Posterior cingulate gyrus (tissue), 11 donors: ENCODE measurements at regions not wholly inside any gene's neighbourhood (a gene's known extent, or its start where the extent isn't known, plus 50 kb on each side); places are given as distances from the start of the nearest gene placed in this dataset.

Source experiments
- DNase-seq, 10 donors: peaks; one replicate each; pipeline versions ENCODE4 v3.0.0 to v3.0.0-alpha.2; 2020 to 2021; ENCODE audit warnings: mixed read lengths in 3 of 10
- intact Hi-C: fragments of 100-400 bp; cut with DNase I; formaldehyde crosslinking; loops from one replicate; pipeline ENCODE4 v1.15.1; 2023

DNA sequence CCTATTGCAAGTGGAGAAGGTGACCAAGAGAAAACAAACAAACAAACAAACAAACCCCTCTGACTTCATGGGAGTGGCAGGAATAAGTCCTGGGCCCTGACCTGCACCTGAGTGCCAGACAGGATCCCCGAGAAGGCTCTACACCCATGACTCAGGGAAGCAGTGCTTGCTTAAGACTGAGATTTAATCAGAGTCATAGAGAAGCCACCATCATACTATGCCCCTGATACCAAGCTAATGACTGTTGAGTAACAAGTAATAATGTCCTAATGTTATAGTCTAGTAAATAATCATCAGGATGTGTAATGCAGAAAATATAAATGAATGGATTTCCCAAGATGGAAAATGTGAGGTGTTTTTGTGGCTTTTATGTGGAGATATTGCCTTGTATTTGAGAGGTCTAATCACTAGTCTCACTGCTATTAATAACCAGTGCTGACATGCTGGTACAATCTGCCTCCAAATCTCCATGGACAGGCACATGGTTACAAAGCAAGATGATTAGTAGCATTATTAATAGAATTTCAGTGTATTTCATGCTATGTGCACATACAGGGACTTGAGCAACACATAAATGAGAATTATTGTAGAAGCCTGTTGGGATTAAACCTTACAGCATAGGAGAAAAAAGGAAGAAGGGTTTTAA lies 1290.9 kb downstream of the MRPL39 start:
- DNase-seq, result no peak

DNA sequence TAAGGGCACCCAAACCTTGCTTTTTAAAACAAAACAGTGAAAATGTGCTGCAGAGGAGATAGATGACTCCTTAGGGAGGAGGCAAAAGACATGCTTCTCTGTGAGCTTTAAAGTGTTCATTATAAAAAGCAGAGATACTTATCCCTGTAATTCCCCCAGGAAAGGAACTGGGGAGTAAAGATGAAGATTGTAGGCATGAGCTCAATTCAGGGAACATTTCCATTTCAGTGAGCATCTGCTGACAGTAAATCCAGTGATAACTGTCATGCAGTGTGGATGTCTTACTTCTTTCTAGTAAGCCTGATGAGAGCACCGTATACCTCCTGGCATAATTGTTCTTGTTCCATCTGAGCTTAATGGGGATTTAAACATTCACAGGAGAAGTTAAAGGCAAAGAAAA lies 1296.5 kb downstream of the MRPL39 start:
- intact Hi-C loops, result no loop called here
- DNase-seq, result no peak

More for the DNA sequence above, 1290.9 kb downstream of the MRPL39 start:
- intact Hi-C loops, result no loop called here

DNA sequence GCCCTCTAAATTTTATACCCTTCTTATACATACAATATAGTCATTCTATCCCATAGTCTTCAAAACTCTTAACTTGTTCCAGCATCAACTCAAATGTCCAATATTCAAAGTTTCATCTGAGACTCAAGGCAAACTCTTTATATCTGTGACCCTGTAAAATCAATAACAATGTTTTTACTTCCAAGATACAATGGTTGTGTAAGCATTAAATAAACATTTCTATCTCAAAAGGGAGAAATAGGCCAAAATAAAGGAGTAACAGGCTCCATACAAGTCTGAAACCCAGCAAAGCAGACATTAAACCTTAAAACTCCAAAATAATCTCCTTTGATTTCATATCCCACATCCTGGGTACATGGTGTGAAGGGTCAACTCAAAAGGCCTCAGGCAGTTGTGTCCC lies 1299.1 kb downstream of the MRPL39 start:
- intact Hi-C loops, result no loop called here
- DNase-seq, result no peak

DNA sequence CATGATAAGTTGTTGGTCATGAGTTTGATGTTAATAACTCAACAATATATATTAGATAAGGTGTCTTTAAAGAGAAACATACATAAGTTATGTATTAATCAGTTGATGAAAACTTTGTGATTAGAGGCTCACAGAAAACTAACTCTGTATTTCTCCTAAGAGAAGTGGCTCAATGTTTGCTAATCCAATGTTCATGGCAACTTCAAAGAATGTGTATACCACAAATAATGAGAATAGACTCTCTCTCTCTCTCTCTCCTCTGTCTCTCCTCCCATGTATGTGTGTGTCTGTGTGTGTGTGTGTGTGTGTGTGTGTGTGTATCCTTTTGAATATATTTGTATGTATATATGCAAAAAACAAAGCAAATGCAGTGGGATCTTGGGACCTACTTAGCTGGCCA lies 1304.9 kb downstream of the MRPL39 start:
- intact Hi-C loops, result no loop called here
- DNase-seq, result no peak

DNA sequence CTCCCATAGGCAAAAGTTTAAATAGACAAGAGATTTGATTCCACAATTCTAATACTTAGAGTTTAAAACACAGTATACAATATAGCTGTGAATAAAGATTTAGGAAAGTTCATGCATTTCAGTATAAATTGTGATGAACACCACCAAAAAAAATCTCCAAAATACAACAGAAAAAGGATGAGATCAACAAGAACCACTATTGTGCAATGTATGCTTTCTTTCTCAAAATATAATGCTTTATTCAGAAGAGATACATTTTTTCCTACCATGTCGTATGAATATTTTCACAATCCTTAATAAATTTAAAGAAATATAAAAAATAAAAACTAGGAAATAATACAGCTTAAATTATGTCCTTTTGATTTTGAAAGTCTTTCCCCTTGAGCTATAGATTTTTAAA lies 1309.2 kb downstream of the MRPL39 start:
- intact Hi-C loops, result no loop called here
- DNase-seq, result no peak

GRCh38 chr21:24294171-24294570 lies 1313.1 kb downstream of the MRPL39 start:
- intact Hi-C loops, result no loop called here
- DNase-seq, result no peak

GRCh38 chr21:24290151-24290833 lies 1317.0 kb downstream of the MRPL39 start:
- intact Hi-C loops, result no loop called here

GRCh38 chr21:24289539-24289938 lies 1317.7 kb downstream of the MRPL39 start:
- intact Hi-C loops, result no loop called here
- no peak for DNase-seq

More at GRCh38 chr21:24290151-24290833, 1317.0 kb downstream of the MRPL39 start:
- DNase-seq, result no peak

- intact Hi-C loops, result no loop called here
- no peak for DNase-seq
These were observed 1326.7 kb downstream of the MRPL39 start for GRCh38 chr21:24280596-24280995.

DNA sequence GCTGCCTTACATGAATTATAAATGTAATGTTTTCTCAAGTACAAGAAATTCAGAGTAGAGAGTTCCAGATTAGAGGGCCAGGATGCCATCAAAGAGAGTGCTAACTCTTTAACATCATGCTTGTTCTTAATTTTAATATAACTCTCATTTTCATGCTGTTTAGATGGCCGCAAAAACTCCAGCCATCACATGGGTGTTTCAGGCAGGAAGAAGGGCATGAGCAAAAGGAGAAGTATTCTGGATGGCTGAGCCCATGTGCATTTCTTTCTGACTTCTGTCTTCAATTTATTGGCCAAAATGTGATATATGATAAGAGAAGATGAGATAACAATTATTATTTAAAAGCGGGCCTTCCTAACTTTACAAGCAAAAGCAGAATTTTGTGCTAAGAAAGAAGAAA lies 1328.6 kb downstream of the MRPL39 start:
- intact Hi-C loops, result no loop called here

GRCh38 chr21:24276204-24276603 lies 1331.1 kb downstream of the MRPL39 start:
- intact Hi-C loops, result no loop called here

More for the DNA sequence above, 1328.6 kb downstream of the MRPL39 start:
- no peak for DNase-seq

DNA sequence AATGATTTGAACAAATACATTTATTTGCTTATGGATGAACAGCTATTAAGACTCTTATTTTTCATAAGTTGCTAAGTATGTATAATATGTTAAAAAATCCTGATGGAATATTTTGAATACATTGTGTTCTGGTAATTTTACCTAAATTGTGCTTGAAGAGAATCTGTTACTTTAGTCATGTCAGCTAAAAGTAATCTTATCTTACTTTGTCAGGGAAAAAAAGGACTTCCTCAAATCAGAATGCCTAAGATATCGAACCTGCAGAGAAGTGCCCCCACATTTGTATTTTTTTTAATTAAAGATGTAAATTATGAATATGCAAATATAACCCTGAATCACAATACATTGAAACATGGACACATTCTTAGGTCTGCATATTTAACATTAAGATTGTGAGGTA lies 1331.7 kb downstream of the MRPL39 start:
- intact Hi-C loops, result no loop called here
- DNase-seq, result no peak

More at GRCh38 chr21:24276204-24276603, 1331.1 kb downstream of the MRPL39 start:
- no peak for DNase-seq

DNA sequence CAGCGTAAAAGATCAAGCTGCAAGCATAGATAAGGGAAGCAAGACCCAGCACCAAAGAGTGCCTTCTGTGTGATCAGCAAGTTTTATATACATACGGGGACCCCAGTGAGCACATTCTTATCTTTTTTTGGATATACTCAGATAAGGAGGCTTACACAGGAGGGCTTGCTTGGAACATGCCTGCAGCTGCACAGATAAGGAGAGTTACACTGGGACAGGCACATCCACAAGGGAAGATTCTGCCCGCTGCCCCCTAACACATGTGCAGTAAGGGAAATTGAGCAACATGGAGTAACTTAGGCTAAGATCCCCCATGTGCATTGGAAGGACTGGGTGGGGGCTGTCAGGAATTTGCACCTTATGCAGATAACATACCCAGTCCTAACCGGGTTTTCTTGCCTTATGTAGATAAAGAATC lies 1334.8 kb downstream of the MRPL39 start:
- DNase-seq, result no peak

DNA sequence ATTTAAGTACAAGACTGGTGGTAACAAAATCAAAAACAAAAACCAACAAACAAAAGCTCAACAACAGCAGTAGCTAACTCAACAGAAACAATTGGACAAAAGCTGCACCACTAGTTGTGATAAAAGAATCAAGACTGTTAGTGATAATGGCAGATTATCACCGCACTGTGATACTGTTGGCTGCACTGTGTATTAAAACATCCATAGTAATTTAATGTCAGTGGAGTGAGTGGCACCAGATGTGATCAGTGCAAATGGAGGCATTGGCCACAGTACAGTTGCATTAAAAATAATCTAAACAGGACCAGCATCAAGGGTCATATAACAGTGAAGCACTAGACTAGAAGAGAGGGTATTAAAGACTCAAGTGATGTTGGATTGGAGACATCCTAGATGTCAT lies 1341.3 kb downstream of the MRPL39 start:
- DNase-seq, result no peak
- intact Hi-C loops, result no loop called here

More for the DNA sequence above, 1334.8 kb downstream of the MRPL39 start:
- intact Hi-C loops, result no loop called here

DNA sequence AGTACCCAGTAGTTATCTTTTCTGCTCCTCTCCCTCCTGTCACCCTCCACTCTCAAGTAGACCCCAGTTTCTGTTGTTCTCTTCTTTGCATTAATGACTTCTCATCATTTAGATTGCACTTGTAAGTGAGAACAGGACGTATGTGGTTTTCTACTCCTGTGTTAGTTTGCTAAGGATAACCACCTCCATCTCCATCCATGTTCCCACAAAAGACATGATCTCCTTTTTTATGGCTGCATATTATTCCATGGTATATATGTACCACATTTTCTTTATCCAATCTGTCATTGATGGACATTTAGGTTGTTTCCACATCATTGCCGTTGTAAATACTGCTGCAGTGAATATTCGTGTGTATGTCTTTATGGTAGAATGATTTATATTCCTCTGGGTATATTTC lies 1346.5 kb downstream of the MRPL39 start:
- intact Hi-C loops, result no loop called here
- DNase-seq, result no peak

DNA sequence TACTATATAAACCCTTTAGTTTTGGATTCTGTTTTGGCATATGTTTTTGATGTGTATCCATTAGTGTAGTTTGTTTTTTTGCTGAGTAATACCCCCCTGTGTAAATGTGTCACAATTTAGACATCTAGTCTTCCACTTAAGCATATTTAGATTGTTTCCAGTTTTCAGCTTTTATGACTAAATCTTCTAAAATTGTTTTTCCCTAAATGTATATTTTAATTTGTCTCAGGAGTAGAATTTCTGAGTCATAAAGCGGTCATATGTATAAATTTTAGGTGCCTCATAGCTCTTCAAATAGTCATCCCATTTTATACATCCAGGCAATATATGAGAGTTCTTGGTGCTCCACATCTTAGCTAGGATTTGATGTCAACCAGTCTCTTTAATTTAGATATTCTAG lies 1348.0 kb downstream of the MRPL39 start:
- no peak for DNase-seq
- intact Hi-C loops, result no loop called here

- intact Hi-C loops, result no loop called here
- no peak for DNase-seq
These were observed 1351.7 kb downstream of the MRPL39 start for GRCh38 chr21:24255591-24255990.

- no peak for DNase-seq
- intact Hi-C loops, result no loop called here
These were observed 1381.8 kb downstream of the MRPL39 start for GRCh38 chr21:24225431-24225830.

DNA sequence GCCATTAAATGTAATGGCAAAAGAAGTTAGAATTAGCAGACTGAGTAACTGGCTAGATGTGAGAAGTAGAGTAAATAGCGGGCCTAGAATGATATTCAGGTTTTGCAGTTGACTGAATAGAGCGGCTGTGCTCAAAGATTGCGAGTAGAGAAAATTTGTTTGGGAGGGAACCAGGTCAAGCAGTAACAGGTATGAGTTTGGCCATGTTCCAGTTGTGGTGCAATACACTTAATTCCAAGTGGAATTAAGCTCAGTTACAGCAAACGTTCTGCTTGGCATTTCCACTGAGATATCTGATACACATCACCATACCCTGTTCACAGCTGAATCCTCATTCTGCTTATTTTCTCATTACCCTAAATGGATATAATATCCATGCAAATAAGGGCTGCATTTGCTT lies 1382.9 kb downstream of the MRPL39 start:
- DNase-seq, result no peak
- intact Hi-C loops, result no loop called here

- DNase-seq, result no peak
- intact Hi-C loops, result no loop called here
These were observed 1383.7 kb downstream of the MRPL39 start for GRCh38 chr21:24223624-24224023.

- intact Hi-C loops, result no loop called here
- DNase-seq, result no peak
These were observed 1384.6 kb downstream of the MRPL39 start for GRCh38 chr21:24222676-24223075.

DNA sequence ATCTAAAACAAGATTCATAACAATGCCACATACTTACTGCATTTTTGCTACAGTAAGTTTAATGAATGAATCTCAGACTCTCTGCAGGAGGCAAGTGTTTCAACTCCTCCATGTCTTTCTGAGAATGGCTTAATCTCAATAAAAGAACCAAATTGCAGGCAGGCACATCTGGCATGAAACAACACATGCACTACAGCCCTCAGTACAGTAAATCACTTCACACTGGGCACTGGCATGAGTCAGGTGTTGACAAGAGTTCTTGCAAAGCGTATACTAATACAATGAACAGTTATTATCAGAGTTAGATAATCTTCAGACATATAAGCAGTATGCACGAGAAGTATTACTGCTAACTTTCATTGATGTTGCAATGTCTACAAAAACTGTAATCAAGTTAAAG lies 1386.8 kb downstream of the MRPL39 start:
- intact Hi-C loops, result no loop called here
- no peak for DNase-seq
